HG02588 (cell line): ENCODE measurements at regions not wholly inside any gene's neighbourhood (a gene's known extent, or its start where the extent isn't known, plus 50 kb on each side); places are given as distances from the start of the nearest gene placed in this dataset.

Source experiments
- ATAC-seq: cut with Tn5 transposase; IDR thresholded peaks from one replicate; pipeline ENCODE4 v1.9.1; 2021; ENCODE audit warnings: mild to moderate bottlenecking, moderate library complexity; ENCODE audit not compliant: unreplicated experiment

DNA sequence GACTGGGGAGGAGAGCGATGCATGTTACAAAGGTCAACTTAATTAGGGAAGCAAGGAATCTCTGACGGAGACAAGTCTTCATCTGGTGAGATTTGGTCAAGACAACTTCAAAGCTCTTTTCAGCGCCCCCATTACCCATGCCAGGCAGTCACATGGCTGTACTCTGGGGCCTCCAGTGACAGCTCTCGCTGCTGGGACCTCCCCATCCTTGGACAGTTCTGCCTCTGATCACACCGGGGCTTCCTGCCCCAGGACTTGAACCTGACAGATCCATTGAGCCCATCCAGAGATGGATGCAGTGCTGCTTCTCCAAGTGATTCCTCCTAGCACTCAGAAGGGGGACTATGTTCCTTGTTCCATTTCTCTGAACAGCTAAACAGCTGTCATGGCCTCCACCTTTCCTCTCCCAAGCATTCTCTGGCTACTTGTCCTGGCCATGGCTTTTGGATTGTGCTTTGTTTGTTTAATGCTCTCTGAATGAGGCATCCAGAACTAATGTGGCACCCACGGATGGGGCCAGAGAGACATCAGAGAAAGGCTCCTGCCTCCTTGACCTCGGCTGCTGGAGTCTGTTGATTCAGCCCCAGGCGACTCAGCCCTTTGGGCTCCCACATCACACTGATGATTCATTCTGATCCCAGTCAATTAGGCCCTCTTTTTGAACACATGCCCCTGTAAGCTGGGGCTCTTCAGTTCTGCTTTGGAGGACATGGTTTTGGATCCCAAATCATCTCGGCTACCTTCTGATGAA is 122.1 kb upstream of the ADAMTS16 start:
- ATAC-seq, result no peak

DNA sequence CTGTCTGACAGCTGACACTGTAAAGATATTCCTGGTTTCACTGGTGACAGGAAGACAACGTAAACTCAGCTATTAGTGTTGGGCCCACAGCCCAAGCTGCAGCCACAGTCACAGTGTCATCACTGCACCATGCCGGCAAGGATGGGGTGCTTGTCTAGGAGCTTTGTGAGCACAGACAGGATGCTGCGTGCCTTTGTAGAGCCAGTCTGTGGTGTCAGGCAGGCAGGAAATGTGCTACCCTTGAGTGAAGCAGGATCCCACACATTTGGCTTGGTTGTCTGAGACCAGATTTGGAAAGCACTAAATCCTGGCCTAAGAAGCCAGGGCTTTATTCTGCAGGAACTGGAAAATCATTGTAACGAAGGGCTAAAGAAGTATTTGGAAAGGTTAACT is 121.6 kb upstream of the ADAMTS16 start:
- ATAC-seq, result no peak

DNA sequence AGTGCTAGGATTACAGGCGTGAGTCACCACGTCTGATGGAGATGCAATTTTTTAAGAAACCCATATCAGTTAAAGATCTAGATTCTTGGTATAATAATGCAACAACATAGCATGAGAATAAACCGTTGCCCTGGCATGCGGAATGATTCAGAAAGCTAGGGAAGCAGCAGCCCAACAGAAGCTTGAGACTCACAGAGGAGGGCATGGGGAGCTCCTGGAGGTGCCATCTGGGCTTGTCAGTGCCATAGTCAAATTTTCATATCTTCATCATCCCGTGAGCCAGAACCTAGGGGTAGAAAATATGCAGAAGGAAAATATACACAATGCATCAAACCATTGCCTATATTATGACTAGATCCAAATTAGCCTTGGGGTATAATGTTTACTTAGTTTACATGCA is 118.7 kb upstream of the ADAMTS16 start:
- no peak for ATAC-seq

DNA sequence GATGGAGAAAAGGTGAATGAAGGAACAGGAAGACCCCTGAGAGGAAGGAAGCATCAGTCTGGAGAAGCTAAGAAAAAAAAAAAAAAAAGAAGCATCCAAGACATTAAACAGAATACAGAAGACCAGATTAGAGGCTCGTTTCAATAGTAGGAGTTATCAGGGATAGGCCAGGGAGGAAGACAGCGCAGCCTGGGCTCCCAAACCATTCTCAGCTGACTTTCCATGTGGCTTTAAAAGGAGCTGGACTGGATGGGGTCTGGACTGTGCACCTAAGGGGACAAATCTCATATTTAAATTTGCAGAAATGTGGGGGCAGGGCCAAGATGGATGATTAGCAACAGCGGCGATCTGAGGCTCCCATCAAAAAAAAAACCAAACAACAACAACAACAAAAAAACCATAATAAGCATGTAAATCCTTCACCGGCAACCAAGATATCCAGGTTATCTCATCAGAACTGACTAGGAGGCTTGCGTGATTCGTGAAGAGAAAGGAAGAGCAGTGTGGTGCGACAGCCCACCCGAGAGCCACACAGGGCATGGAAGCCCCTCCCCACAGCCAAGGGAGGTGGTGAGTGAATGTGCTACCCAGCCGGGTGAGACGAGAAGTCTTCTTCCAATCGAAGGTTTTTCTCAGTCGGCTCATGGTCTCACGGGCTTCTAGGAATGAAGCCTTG is 114.9 kb upstream of the ADAMTS16 start:
- ATAC-seq, result no peak

DNA sequence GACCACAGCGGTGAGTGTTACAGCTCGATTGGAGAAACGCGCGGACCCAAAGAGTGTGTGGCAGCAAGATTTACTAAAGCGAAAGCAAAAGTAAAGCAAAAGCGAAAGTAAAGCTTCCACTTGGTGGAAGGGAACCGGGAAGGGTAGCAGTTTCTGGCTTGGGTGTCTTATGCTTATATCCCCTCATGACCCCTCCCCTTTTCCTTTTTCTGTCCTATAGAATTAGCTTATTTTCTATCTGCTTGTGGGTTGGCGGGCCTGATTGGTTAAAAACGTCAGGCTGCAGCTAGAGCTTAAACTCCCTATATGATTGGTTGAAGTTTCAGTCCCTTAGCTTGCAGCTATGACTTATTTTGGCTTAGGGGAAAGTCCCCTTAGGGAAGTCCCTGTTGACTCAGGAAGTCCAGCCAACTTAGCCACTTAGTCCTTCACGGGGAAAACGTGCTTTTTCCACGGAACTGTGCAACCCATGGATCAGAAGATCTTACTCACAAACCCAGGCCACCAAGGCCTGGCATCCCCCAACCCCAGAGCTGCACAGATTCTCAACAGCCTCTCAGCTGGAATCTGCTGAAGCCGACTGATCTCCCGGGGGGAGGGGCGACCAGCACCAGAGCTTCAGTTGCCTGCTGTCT is 114.2 kb upstream of the ADAMTS16 start:
- ATAC-seq, result no peak

DNA sequence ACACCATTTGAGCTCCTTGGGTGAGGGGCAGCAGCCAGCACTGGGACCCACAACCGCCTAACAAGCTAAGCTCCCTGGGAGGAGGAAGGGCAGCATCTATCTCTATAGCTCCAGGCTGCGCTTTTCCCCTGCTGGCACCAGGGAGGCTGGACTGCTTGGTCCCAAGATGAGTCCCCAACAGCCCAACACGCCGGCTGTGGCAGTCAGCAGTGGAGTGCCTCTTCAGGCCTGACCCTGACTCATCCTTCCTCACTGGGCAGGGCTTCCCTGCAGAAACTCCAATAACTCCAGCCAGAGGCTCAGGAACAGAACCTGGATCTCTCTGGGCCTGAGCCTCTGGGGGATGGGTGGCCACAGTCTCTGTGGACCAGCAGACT is 113.7 kb upstream of the ADAMTS16 start:
- ATAC-seq, result no peak

DNA sequence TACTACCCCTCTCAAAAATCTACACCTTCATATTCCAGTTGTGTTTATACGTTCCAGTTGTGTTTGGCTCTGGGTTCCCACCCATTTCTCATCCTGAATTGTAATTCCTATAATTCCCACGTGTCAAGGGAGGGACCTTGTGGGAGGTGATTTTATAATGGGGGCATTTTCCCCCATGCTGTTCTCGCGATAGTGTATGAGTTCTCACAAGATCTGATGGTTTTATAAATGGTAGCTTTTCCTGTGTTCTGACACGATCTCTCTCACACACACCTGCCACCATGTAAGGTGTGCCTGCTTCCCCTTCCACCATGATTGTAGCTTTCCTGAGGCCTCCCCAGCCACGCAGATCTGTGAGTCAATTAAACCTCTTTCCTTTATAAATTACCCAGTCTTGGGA is 108.5 kb upstream of the ADAMTS16 start:
- ATAC-seq, result no peak

DNA sequence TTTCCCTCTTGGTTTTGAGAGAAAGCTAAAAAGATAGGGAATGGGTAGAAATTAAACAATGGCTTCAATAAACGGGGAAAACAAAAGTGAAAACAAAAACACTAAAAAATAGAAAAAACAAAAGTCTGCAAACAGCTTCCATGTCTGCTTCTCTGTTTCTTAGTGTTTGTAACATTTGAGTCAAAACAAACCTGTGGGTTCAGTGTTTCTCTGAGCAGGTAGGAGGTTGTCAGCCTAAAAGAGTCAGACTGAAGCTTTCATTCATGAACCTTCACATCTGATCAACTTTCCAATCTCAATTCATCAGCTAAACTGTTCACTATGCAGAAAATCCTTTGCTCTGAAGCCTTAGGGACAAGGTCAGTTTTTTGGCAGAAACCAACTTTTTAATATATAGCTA is 102.5 kb upstream of the ADAMTS16 start:
- no peak for ATAC-seq

DNA sequence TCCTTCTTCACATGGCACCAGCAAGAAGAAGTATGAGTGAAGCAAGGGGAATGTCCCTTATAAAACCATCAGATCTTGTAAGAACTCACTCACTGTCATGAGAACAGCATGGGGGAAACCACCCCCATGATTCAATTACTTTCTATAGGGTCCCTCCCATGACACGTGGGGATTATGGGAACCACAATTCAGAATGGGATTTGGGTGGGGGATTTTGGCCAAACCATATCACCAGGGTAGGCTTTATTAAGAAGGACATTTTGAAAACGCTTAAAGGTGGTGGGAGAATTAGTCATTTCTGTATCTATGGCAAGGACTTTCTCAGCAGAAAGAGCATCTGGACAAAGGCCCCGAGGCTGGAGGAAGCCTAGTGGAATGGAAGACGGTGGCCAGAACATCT is 100.2 kb upstream of the ADAMTS16 start:
- no peak for ATAC-seq

DNA sequence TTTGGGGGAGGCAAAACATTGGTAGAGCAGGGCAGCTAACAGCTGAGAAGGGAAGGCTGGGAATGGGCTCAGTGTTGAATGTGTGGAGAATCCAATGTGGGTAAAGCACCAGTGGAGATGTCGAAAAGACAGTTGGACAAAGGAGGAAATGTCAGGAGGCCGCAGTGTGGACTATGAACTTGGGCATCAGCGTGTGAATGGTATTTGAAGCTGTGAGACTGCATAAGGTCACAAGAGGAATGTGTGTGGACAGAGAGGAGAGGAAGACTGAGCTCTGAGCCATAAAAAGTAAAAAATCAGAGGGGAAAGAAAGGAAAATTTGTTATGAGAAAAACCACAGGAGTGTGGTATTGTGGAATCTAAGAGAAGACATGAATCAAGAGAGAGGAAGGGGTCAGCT is 99.4 kb upstream of the ADAMTS16 start:
- ATAC-seq, result no peak

DNA sequence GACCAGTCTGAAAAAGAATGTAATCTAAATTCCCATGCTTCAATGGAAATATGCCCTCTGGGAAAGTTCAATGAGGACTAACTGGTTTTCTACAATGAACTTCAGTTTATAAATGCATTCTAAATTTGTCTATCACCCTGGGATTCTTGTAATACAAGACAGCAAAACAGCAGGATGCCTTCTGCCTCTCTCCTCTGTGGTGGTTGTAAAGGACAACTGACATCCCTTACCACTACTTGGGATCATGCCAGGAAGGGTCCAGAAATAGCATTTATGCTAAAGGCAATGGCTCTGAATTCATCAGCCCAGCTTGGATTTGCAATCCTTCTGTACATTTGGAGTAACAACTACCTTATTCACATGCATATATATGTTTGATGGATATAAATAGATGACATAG is 97.3 kb upstream of the ADAMTS16 start:
- ATAC-seq, result no peak

DNA sequence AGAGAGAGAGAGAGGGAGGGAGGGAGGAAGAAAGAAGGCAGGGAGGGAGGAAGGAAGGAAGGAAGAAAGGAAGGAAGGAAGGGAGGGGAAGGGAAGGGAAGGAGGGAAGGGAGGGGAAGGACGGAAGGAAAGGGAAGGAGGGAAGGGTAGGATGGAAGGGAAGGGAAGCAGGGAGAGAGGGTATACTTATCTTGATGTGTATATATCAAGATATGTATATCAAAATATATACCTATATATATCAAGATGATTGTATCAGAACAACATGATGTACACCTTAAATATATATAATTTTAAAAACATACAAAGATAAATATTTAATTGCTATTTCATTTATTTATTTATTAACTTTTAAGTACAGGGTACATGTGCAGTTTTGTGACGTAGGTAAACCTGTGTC is 96.8 kb upstream of the ADAMTS16 start:
- no peak for ATAC-seq

DNA sequence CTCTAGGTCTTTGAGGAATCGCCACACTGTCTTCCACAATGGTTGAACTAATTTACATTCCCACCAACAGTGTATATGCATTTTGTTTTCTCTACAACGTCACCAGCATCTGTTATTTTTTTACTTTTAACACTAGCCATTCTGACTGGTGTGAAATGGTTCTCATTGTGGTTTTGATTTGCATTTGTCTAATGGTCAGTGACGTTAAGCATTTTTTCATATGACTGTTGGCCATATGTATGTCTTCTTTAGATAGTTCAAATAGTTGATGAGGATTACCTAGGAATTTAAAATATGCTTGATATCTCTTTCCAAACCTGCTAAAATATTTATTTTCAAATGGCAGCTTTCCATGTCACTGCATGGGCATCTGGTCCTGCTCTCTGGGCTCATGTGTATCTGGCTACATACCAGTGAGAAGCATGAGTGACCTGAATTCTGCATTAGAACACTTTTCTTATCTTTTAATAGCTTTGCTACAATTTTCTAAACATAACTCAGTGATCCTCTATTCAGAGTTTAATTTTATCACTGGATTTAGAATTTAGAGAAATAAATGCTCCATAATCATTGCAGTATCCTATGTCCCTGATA is 95.8 kb upstream of the ADAMTS16 start:
- no peak for ATAC-seq

DNA sequence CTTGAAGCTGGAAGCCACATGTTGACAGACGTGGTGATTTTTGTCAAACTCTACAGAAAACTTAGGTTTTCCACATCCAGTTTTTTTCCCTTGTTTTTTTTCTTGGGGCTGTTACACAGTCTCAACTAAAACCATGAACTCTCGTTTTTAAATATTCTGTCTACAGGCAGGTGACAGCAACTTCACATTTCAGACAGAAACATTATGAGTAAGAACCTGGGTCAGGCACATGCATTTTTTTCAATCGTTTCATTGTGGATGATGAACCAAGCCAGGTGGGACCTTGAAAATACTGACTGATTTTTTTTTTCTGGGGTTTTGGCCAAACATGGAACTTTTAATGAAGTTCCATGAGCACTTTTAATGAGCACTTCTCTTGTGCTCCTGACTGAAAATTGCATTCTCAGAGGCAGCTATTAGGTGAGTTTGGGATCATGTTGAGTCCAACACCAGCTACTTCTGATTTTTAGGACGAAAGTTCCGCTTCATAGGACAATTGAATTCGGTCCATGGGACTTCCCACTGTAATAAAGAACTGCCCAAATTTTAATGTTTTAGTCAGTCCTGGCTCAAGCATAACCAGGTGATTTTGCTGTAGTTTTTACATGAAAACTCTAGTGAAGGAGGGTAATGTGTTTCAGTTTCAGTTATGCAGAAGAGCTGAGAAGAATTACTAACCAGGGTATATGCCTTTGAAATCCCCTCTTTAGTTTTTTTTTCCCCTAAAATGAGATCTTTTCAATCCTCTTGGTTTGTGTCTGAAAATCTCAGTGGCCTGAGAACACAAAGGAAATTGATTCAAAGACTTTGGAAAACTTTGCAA is 93.2 kb upstream of the ADAMTS16 start:
- peak; percentile 84 for ATAC-seq

DNA sequence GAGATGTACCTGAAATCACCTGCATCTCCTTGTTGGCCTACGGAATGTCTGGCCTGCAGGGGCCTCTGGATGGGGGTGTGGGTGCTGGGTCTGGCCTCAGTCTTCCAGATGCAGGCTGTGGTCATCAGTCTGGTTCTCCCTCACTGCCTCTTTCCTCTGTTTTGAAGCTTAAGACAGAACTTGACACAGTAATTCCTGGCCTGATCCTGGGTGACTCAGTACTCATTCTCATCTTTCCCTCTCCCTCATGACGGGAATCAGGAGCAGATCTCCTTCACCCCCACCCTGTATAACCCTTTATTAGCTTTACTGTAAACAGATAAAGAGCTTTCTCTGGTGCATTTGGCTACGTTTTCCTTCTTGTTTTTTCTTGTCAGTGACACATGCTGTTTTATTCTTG is 89.3 kb upstream of the ADAMTS16 start:
- no peak for ATAC-seq

DNA sequence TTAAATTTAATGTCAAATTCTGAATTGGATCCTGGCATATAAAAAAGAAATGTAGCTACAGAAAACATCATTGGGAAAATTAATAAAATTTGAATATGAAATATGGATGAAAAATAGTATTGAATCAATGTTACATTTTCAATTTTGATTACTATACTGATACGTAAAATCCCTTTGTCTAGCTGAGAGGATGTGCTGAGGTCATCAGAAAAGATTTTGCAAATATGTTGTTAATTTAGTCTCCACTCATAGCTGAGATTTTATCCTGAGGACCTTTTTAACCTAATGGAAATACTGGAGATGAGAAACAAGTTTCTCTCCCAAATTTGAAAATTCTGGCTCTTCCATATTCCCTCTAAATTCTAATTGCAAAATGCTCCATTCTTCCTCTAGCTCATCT is 84.4 kb upstream of the ADAMTS16 start:
- no peak for ATAC-seq

DNA sequence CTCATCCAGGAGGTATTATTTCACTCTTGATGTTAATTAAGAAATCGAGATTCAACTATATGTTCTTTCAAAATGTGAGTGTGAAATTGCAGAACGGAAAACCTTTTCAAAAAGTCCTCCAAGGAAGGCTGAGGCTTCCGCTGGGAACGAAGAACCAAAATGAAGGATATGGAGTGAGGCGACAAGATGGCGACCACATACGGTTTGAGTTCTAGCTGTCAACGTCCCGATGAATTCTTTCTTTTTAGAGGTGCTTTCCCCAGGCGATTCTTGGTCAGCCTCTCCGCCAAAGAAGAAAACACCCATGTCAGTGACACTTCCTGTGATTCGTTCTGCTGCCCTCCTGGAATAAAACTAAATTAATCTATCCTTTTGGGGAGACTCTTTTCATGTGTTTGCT is 78.3 kb upstream of the ADAMTS16 start:
- ATAC-seq, result no peak

DNA sequence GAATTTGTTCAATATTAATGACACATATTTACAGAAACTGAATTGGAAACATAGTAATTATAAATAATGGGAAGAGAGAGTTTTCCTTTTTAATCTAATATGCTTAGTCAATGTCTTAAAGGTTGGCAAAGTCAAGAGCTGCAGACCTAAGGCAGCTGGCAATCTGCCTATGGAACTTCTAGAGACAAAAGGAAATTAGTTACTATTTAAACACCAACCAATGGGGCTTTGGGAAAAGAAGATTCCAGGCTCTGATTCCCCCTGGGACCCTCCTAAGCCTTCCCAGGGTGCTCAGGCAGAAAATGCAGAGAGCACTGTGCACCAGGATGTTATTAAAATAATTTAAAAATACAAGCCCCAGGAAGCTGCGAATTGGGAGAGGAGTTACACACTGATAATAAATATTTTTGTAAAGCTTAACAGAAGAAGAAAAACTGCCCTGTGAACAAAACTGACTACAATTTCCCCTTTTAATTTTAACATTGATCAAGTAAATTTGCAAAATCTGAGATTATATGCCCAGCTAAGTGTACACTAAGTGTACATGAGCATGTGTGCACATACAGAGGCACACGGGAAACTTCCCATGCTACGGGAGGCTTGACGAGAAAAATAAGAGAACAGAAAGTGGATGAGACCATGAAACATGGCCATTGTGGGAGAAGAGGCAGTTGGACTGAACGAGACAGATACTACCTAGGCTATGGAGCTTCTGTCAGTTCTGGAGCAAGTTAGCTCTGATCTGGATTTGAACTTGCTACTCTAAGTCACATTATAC is 77.4 kb upstream of the ADAMTS16 start:
- ATAC-seq, result no peak

DNA sequence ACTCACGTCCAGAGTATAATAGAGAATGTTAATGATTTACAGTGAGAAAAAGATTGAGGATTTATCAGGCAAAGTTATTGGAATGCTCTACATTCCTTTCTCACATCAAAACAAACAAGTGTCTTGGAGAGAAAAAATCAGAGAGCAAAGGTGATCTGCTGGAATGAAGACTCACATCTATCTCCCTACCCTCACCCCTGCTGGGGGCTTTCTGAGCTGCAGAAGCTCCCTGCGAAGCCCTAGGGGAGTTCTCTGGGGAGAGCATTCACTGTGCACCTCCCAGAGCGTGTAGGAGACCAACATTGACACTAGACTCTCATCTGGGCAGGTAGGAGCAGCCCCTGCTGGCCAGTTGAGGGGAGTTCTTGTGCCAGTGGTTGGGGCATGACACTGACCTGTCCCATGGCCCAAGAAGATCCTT is 76.6 kb upstream of the ADAMTS16 start:
- no peak for ATAC-seq

DNA sequence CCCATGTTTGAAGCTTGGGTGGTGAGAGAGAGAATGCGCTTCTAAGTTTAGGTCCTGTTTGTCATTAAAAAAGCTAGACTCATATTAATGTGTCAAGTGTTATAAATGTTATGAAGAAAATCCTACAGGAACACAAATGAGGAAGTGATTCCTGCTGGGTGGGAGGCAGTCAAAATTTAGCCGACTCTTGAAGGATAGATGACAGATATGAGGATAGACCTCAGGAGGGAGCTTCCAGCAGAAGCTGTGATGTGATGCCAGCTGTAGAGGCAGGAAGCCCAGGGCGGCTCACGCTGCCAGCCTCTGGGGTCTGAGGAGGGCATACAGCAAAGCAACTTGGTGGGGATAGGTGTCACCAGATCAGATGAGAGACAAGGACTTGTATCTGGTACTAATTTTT is 74.7 kb upstream of the ADAMTS16 start:
- no peak for ATAC-seq
